HL-60 (cell line): ENCODE measurements at regions not wholly inside any gene's neighbourhood (a gene's known extent, or its start where the extent isn't known, plus 50 kb on each side); places are given as distances from the start of the nearest gene placed in this dataset.

Experiments used
- DNase-seq, 2 experiments: peaks; one replicate each; pipeline ENCODE4 v3.0.0-alpha.2; 2010 to 2020; ENCODE audit warnings: low read depth in 1 of 2, low spot score in 1 of 2
- H3K27ac ChIP-seq: fragments of 250-450 bp; sonication (Bioruptor Pico); replicated peaks from 2 replicates; pipeline ENCODE4 v1.5.1; 2020; ENCODE audit warnings: mild to moderate bottlenecking, moderate library complexity
- H3K27me3 ChIP-seq: fragments of 250-450 bp; sonication (Bioruptor Pico); 2 replicates; pipeline ENCODE4 v1.5.1; 2021; ENCODE audit warnings: mild to moderate bottlenecking, moderate library complexity; ENCODE audit not compliant: insufficient read depth, poor library complexity, severe bottlenecking
- H3K4me3 ChIP-seq: replicated peaks from 2 replicates; pipeline ENCODE4 v1.5.1; 2011; ENCODE audit warnings: mild to moderate bottlenecking, control low read depth, low read length; ENCODE audit not compliant: insufficient read depth
- GABPA ChIP-seq: IDR thresholded peaks from 2 replicates; pipeline ENCODE4 v1.6.1; 2012; ENCODE audit warnings: low read depth
- POLR2AphosphoS5 ChIP-seq: IDR thresholded peaks from 2 replicates; pipeline ENCODE4 v1.6.1; 2012; ENCODE audit warnings: low read depth
- SPI1 ChIP-seq: IDR thresholded peaks from 2 replicates; pipeline ENCODE4 v1.6.1; 2012; ENCODE audit warnings: low read depth, mild to moderate bottlenecking, borderline replicate concordance
- TF ChIP-seq, protein P1 (sequence below): IDR thresholded peaks from 2 replicates; pipeline ENCODE4 v1.6.1; 2012; ENCODE audit warnings: low read depth; ENCODE audit not compliant: insufficient replicate concordance
- TF ChIP-seq, protein P2 (sequence below): IDR thresholded peaks from one replicate; pipeline ENCODE4 v1.5.1; 2011; ENCODE audit warnings: low read length, control low read depth, inconsistent platforms; ENCODE audit not compliant: insufficient read depth

DNA sequence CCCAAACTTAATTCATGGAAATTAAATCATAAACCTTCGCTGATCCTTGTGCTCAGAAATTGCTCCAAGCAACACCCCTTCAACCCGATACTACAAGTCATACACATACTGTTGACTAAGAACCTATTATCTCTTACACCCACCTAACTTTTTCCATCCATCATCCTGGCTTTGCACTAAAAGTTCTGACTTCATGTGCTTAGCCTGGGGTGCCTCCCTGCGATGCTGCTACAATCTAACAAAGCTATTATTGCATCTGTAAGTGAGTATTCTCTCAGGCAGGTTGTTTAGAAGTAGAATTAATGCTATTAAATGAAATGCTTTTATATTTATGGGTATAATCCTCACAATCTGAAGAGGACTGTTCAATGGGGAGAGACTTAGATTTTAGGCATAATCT lies 619.8 kb downstream of the CCDC85A start:
- no peak for DNase-seq

GRCh38 chr2:56806924-56807323 lies 623.1 kb downstream of the CCDC85A start:
- no peak for DNase-seq
- Histone ChIP-seq H3K27ac (no peak overlapping the region), H3K27me3 (no peaks in the 10 kb centered on the region), H3K4me3 (no peak overlapping the region)
- TF ChIP-seq SPI1 (no peak), GABPA (no peak), POLR2AphosphoS5 (no peak)
- TF ChIP-seq, protein P1, sequence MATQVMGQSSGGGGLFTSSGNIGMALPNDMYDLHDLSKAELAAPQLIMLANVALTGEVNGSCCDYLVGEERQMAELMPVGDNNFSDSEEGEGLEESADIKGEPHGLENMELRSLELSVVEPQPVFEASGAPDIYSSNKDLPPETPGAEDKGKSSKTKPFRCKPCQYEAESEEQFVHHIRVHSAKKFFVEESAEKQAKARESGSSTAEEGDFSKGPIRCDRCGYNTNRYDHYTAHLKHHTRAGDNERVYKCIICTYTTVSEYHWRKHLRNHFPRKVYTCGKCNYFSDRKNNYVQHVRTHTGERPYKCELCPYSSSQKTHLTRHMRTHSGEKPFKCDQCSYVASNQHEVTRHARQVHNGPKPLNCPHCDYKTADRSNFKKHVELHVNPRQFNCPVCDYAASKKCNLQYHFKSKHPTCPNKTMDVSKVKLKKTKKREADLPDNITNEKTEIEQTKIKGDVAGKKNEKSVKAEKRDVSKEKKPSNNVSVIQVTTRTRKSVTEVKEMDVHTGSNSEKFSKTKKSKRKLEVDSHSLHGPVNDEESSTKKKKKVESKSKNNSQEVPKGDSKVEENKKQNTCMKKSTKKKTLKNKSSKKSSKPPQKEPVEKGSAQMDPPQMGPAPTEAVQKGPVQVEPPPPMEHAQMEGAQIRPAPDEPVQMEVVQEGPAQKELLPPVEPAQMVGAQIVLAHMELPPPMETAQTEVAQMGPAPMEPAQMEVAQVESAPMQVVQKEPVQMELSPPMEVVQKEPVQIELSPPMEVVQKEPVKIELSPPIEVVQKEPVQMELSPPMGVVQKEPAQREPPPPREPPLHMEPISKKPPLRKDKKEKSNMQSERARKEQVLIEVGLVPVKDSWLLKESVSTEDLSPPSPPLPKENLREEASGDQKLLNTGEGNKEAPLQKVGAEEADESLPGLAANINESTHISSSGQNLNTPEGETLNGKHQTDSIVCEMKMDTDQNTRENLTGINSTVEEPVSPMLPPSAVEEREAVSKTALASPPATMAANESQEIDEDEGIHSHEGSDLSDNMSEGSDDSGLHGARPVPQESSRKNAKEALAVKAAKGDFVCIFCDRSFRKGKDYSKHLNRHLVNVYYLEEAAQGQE: no peak
- TF ChIP-seq, protein P2, sequence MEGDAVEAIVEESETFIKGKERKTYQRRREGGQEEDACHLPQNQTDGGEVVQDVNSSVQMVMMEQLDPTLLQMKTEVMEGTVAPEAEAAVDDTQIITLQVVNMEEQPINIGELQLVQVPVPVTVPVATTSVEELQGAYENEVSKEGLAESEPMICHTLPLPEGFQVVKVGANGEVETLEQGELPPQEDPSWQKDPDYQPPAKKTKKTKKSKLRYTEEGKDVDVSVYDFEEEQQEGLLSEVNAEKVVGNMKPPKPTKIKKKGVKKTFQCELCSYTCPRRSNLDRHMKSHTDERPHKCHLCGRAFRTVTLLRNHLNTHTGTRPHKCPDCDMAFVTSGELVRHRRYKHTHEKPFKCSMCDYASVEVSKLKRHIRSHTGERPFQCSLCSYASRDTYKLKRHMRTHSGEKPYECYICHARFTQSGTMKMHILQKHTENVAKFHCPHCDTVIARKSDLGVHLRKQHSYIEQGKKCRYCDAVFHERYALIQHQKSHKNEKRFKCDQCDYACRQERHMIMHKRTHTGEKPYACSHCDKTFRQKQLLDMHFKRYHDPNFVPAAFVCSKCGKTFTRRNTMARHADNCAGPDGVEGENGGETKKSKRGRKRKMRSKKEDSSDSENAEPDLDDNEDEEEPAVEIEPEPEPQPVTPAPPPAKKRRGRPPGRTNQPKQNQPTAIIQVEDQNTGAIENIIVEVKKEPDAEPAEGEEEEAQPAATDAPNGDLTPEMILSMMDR: no peak

More for the DNA sequence above, 619.8 kb downstream of the CCDC85A start:
- H3K4me3 ChIP-seq: no peak overlapping the region
- no peaks in the 10 kb centered on the region for H3K27me3 ChIP-seq
- no peak overlapping the region for H3K27ac ChIP-seq
- TF ChIP-seq, protein P1: no peak
- TF ChIP-seq, protein P2: no peak
- TF ChIP-seq GABPA: no peak
- TF ChIP-seq POLR2AphosphoS5: no peak
- no peak for TF ChIP-seq SPI1

GRCh38 chr2:56807861-56808260 lies 624.1 kb downstream of the CCDC85A start:
- no peak for TF ChIP-seq POLR2AphosphoS5
- TF ChIP-seq GABPA: no peak
- TF ChIP-seq SPI1: no peak
- TF ChIP-seq, protein P2: no peak
- TF ChIP-seq, protein P1: no peak
- no peak overlapping the region for H3K4me3 ChIP-seq
- no peak overlapping the region for H3K27ac ChIP-seq
- H3K27me3 ChIP-seq: no peaks in the 10 kb centered on the region
- DNase-seq: no peak
